Neural cell (in vitro differentiated cells): ENCODE measurements at regions not wholly inside any gene's neighbourhood (a gene's known extent, or its start where the extent isn't known, plus 50 kb on each side); places are given as distances from the start of the nearest gene placed in this dataset.

ENCODE experiments used
- H2AFZ ChIP-seq: fragments of 200-600, 300-800 bp; sonication (generic), shearing (Covaris generic); 2 replicates; pipeline ENCODE4 v1.6.0; 2014; ENCODE audit warnings: low read depth, mild to moderate bottlenecking, antibody characterized with exemption, low read length, moderate library complexity
- H3F3A ChIP-seq: fragments of 200-600 bp; shearing (Covaris generic); 2 replicates; pipeline ENCODE4 v1.6.1; 2016; ENCODE audit warnings: mild to moderate bottlenecking, moderate library complexity, mixed read lengths, antibody characterized with exemption, low read length; ENCODE audit not compliant: insufficient read depth, poor library complexity, severe bottlenecking
- H3K27ac ChIP-seq: fragments of 200-600, 300-800 bp; sonication (generic), shearing (Covaris generic); 2 replicates; pipeline ENCODE4 v1.5.1; 2014; ENCODE audit warnings: mild to moderate bottlenecking, low read length, moderate library complexity
- H3K27me3 ChIP-seq: fragments of 300-800, 200-600 bp; sonication (generic), shearing (Covaris generic); 2 replicates; pipeline ENCODE4 v1.6.0; 2014; ENCODE audit warnings: mild to moderate bottlenecking, low read depth, low read length, moderate library complexity; ENCODE audit not compliant: insufficient read depth
- H3K36me3 ChIP-seq: fragments of 300-800, 200-600 bp; sonication (generic), shearing (Covaris generic); 2 replicates; pipeline ENCODE4 v1.5.1; 2014; ENCODE audit warnings: mild to moderate bottlenecking, antibody characterized with exemption, low read length, moderate library complexity; ENCODE audit not compliant: insufficient read depth
- H3K4me2 ChIP-seq: fragments of 300-800, 200-600 bp; sonication (generic), shearing (Covaris generic); 2 replicates; pipeline ENCODE4 v1.6.0; 2014; ENCODE audit warnings: mild to moderate bottlenecking, low read length
- H3K4me3 ChIP-seq: fragments of 300-800, 200-600 bp; sonication (generic), shearing (Covaris generic); 2 replicates; pipeline ENCODE4 v1.5.1; 2014; ENCODE audit warnings: mild to moderate bottlenecking, low read length, moderate library complexity
- H3K79me2 ChIP-seq: fragments of 200-600 bp; shearing (Covaris generic); replicated peaks from 2 replicates; pipeline ENCODE4 v1.6.0; 2014; ENCODE audit warnings: mild to moderate bottlenecking, low read length, moderate library complexity; ENCODE audit not compliant: insufficient read depth
- H3K9ac ChIP-seq: fragments of 300-800, 200-600 bp; sonication (generic), shearing (Covaris generic); 2 replicates; pipeline ENCODE4 v1.6.1; 2016; ENCODE audit warnings: mild to moderate bottlenecking, low read length, mixed read lengths
- H3K9me2 ChIP-seq: fragments of 200-600 bp; shearing (Covaris generic); 2 replicates; pipeline ENCODE4 v1.6.1; 2016; ENCODE audit warnings: mild to moderate bottlenecking, low read length, mixed read lengths; ENCODE audit not compliant: insufficient read depth
- H3K9me3 ChIP-seq: fragments of 200-600, 300-800 bp; sonication (generic), shearing (Covaris generic); 2 replicates; pipeline ENCODE4 v1.6.1; 2016; ENCODE audit warnings: mild to moderate bottlenecking, mixed run types, low read length, moderate library complexity, mixed read lengths
- H4K20me1 ChIP-seq: fragments of 200-600 bp; shearing (Covaris generic); 2 replicates; pipeline ENCODE4 v1.6.1; 2016; ENCODE audit warnings: mild to moderate bottlenecking, mixed run types; ENCODE audit not compliant: insufficient read depth
- CTCF ChIP-seq: fragments of 450-650 bp; IDR thresholded peaks from 2 replicates; pipeline ENCODE4 v1.5.1; 2014; ENCODE audit warnings: antibody characterized with exemption, mild to moderate bottlenecking, moderate library complexity; ENCODE audit not compliant: poor library complexity, severe bottlenecking
- EP300 ChIP-seq: fragments of 450-650 bp; conservative IDR thresholded peaks from 2 replicates; pipeline ENCODE4 v1.6.1; 2014; ENCODE audit warnings: antibody characterized with exemption, mild to moderate bottlenecking, moderate library complexity; ENCODE audit not compliant: poor library complexity, severe bottlenecking
- EZH2 ChIP-seq: fragments of 200-600, 300-800 bp; shearing (Covaris generic), sonication (generic); IDR thresholded peaks from 2 replicates; pipeline ENCODE4 v1.6.1; 2014; ENCODE audit warnings: antibody characterized with exemption, low read length, borderline replicate concordance, mild to moderate bottlenecking; ENCODE audit not compliant: insufficient read depth, poor library complexity, severe bottlenecking
- MXI1 ChIP-seq: fragments of 450-650 bp; conservative IDR thresholded peaks from 2 replicates; pipeline ENCODE4 v1.6.1; 2014; ENCODE audit warnings: antibody characterized with exemption, mild to moderate bottlenecking; ENCODE audit not compliant: poor library complexity, severe bottlenecking
- POLR2AphosphoS5 ChIP-seq: IDR thresholded peaks from 2 replicates; pipeline ENCODE4 v1.6.1; 2012
- RAD21 ChIP-seq: fragments of 450-650 bp; conservative IDR thresholded peaks from 2 replicates; pipeline ENCODE4 v1.6.1; 2014; ENCODE audit warnings: antibody characterized with exemption, mild to moderate bottlenecking, moderate library complexity
- REST ChIP-seq: IDR thresholded peaks from 2 replicates; pipeline ENCODE4 v1.6.1; 2012; ENCODE audit warnings: borderline replicate concordance
- SMC3 ChIP-seq: fragments of 450-650 bp; conservative IDR thresholded peaks from 2 replicates; pipeline ENCODE4 v1.6.1; 2014; ENCODE audit warnings: antibody characterized with exemption, mild to moderate bottlenecking, moderate library complexity; ENCODE audit not compliant: poor library complexity
- TAF1 ChIP-seq: IDR thresholded peaks from 2 replicates; pipeline ENCODE4 v1.6.1; 2012; ENCODE audit warnings: low read depth

GRCh38 chr11:79699246-79699645, 258.4 kb upstream of the TENM4 start:
- H2AFZ ChIP-seq: no peak overlapping the region
- H3K79me2 ChIP-seq: no peaks in the 10 kb centered on the region
- no peaks in the 10 kb centered on the region for H3F3A ChIP-seq
- no peak overlapping the region for H3K9ac ChIP-seq
- H3K4me2 ChIP-seq: no peak overlapping the region
- no peaks in the 10 kb centered on the region for H3K27me3 ChIP-seq
- H3K4me3 ChIP-seq: no peak overlapping the region
- no peaks in the 10 kb centered on the region for H3K36me3 ChIP-seq
- TF ChIP-seq REST (no peak), CTCF (no peak), EZH2 (no peak)
- no peaks in the 10 kb centered on the region for H4K20me1 ChIP-seq
- peaks cover 8% of the 10 kb centered on the region for H3K9me3 ChIP-seq
- no peaks in the 10 kb centered on the region for H3K9me2 ChIP-seq
- H3K27ac ChIP-seq: no peak overlapping the region

GRCh38 chr11:79697905-79698304, 257.1 kb upstream of the TENM4 start:
- Histone ChIP-seq H3K27ac (no peak overlapping the region), H2AFZ (no peak overlapping the region), H3K9me2 (no peaks in the 10 kb centered on the region), H3K9me3 (peaks cover 8% of the 10 kb centered on the region), H3K9ac (no peak overlapping the region), H3K4me2 (no peak overlapping the region), H4K20me1 (no peaks in the 10 kb centered on the region), H3F3A (no peaks in the 10 kb centered on the region), H3K4me3 (no peak overlapping the region), H3K79me2 (no peaks in the 10 kb centered on the region), H3K36me3 (no peaks in the 10 kb centered on the region), H3K27me3 (no peaks in the 10 kb centered on the region)
- no peak for TF ChIP-seq EP300
- no peak for TF ChIP-seq TAF1
- no peak for TF ChIP-seq REST
- no peak for TF ChIP-seq RAD21
- TF ChIP-seq MXI1: no peak
- no peak for TF ChIP-seq POLR2AphosphoS5
- no peak for TF ChIP-seq CTCF
- TF ChIP-seq SMC3: no peak
- no peak for TF ChIP-seq EZH2
